ENCODE measurements at regions not wholly inside any gene's neighbourhood (a gene's known extent, or its start where the extent isn't known, plus 50 kb on each side); places are given as distances from the start of the nearest gene placed in this dataset.

GRCh38 chr1:87866416-87866815 lies 537.7 kb downstream of the LMO4 start:
- TF ChIP-seq CTCF (IDR thresholded peaks at IDR 0.05) (no peak), POLR2A (IDR thresholded peaks at IDR 0.05) (no peak), EP300 (IDR thresholded peaks at IDR 0.05) (no peak)
